Mesodermal cell (in vitro differentiated cells): ENCODE measurements at regions not wholly inside any gene's neighbourhood (a gene's known extent, or its start where the extent isn't known, plus 50 kb on each side); places are given as distances from the start of the nearest gene placed in this dataset.
"Not testable (repeated sequence)": the region's sequence is repeated elsewhere in the genome, so short reads cannot be mapped to it uniquely, and the experiment has no call there.

Experiments used
- H3K27ac ChIP-seq: 2 replicates; pipeline ENCODE4 v1.7.0; 2013; ENCODE audit warnings: mild to moderate bottlenecking, low read depth, low read length, moderate library complexity; ENCODE audit not compliant: severe bottlenecking
- H3K36me3 ChIP-seq: 2 replicates; pipeline ENCODE4 v1.7.1; 2013; ENCODE audit warnings: mild to moderate bottlenecking, low read length, moderate library complexity; ENCODE audit not compliant: control insufficient read depth, insufficient read depth
- H3K4me1 ChIP-seq: one replicate; pipeline ENCODE4 v1.7.1; 2013; ENCODE audit warnings: mild to moderate bottlenecking, low read length; ENCODE audit not compliant: insufficient read depth, control insufficient read depth, poor library complexity, severe bottlenecking
- H3K4me3 ChIP-seq: 2 replicates; pipeline ENCODE4 v1.7.0; 2013; ENCODE audit warnings: low read length, control low read depth, mild to moderate bottlenecking; ENCODE audit not compliant: insufficient read depth, poor library complexity, severe bottlenecking; ENCODE audit errors: extremely low read depth
- H3K9me3 ChIP-seq: 2 replicates; pipeline ENCODE4 v1.7.1; 2013; ENCODE audit warnings: mild to moderate bottlenecking, low read length, moderate library complexity; ENCODE audit not compliant: control insufficient read depth
- WGBS, 2 experiments: methylation state at CpG; one replicate each; pipeline ENCODE4 v1.1.5; 2013; ENCODE audit warnings: missing lambda C conversion rate in 2 of 2; ENCODE audit not compliant: insufficient coverage in 2 of 2; 5-methylcytosine and 5-hydroxymethylcytosine counted together

- WGBS, 2 experiments, result 80 to 91% methylated on average over 5 of the region's 5 CpGs
- H3K27ac ChIP-seq, result no peak overlapping the region
- H3K4me3 ChIP-seq, result no peak overlapping the region
- no peaks in the 10 kb centered on the region for H3K4me1 ChIP-seq
- no peaks in the 10 kb centered on the region for H3K9me3 ChIP-seq
- H3K36me3 ChIP-seq, result no peaks in the 10 kb centered on the region
Measured at GRCh38 chr3:34152656-34153055, 354.2 kb downstream of the PDCD6IP start.

- Histone ChIP-seq H3K9me3 (no peaks in the 10 kb centered on the region), H3K36me3 (no peaks in the 10 kb centered on the region), H3K4me1 (no peaks in the 10 kb centered on the region), H3K27ac (no peak overlapping the region), H3K4me3 (no peak overlapping the region)
- no CpG with 5 or more reads among the region's 1 CpG for WGBS, 2 experiments
Measured at GRCh38 chr3:34155108-34155507, 356.7 kb downstream of the PDCD6IP start.

DNA sequence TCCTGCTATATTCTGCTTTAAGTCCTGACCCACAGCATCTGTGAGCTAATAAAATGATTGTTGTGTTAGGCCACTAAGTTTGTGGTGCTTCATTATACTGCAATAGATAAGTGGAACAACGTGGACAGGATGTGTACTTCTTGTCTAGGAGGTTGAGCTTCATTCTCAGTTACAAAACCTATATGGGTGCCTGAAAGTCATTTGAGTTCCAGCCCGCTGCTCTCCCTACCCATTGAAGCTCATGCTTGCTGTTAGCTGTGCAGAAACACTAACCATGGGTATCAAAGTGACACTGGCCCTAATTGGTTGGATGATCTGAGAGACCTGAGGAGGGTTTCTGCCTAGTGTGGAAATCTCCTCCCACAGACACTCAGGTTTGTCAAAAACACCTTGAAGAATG, 357.2 kb downstream of the PDCD6IP start:
- no peaks in the 10 kb centered on the region for H3K4me1 ChIP-seq
- H3K27ac ChIP-seq, result no peak overlapping the region
- H3K4me3 ChIP-seq, result no peak overlapping the region
- no peaks in the 10 kb centered on the region for H3K9me3 ChIP-seq
- H3K36me3 ChIP-seq, result no peaks in the 10 kb centered on the region
- 67 to 86% methylated on average over 1 to 2 of the region's 2 CpGs for WGBS, 2 experiments

DNA sequence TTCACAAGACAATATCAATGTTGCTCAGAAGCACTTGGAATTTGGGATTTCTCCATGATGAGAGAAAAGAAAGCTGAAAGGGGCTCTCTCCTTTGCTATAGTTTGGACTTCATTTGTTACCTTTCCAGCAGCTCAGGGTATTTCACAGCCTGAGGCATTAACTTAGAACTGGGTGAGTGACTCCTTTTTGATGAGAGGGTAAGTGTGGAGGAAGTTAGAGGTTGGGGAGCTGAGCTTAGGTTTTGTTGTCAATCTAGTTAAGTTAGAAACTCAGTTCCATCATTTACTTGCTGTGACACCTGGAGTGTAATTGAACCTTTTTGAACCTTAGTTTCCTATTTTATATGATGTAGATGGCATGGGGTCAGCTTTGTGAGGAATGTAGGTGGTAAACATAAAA, 359.1 kb downstream of the PDCD6IP start:
- Histone ChIP-seq H3K27ac (no peak overlapping the region), H3K36me3 (no peaks in the 10 kb centered on the region), H3K4me1 (no peaks in the 10 kb centered on the region), H3K9me3 (no peaks in the 10 kb centered on the region), H3K4me3 (no peak overlapping the region)

DNA sequence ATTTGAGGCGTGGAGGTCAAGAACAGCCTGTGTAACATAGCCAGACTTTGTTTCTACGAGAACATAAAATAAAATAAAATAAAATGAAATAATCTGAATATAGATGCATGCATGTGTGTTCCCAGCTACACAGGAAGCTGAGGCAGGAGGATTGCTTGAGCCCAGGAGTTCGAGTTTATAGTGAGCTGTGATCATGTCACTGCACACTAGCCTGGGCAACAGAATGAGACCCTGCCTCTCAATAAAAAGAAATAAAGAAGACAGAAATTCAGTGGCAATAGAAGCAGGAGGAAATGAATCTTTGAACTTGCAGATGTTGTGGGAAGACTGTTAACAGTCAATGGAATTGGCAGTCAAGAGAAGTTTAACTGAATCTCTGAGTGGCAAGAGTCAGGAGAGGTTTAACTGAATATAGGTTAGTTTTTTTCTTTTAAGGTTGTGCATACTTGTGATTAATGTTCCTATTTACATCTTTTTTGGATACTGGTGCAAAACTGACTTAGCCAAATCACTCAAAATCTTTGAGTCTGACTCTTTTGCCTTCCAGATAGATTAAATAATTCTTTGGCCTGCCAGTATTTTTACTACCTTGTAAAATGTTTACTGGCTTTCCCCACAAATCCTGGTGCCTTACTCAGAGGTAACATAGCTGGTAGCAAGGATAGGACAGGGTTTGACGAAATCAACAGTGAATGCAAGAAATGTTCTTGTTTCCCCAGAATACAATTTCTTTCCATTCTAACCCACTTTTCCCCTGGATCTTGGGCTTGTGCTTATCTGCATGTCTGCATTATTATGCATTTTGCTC, 361.4 kb downstream of the PDCD6IP start:
- no peaks in the 10 kb centered on the region for H3K9me3 ChIP-seq
- 76 to 80% methylated on average over 1 to 2 of the region's 4 CpGs for WGBS, 2 experiments
- no peaks in the 10 kb centered on the region for H3K36me3 ChIP-seq
- H3K27ac ChIP-seq, result no peak overlapping the region
- H3K4me3 ChIP-seq, result no peak overlapping the region
- no peaks in the 10 kb centered on the region for H3K4me1 ChIP-seq

GRCh38 chr3:34169636-34170035, 371.2 kb downstream of the PDCD6IP start:
- not testable (repeated sequence) for H3K27ac ChIP-seq, H3K4me3 ChIP-seq, H3K4me1 ChIP-seq, H3K36me3 ChIP-seq, H3K9me3 ChIP-seq
- WGBS, 2 experiments, result 97 to 100% methylated on average over 4 to 5 of the region's 8 CpGs

- no peaks in the 10 kb centered on the region for H3K36me3 ChIP-seq
- H3K4me3 ChIP-seq, result no peak overlapping the region
- H3K4me1 ChIP-seq, result peaks cover 6% of the 10 kb centered on the region
- no peaks in the 10 kb centered on the region for H3K9me3 ChIP-seq
- H3K27ac ChIP-seq, result no peak overlapping the region
Measured at GRCh38 chr3:34174740-34175139, 376.3 kb downstream of the PDCD6IP start.

GRCh38 chr3:34175636-34176176, 377.3 kb downstream of the PDCD6IP start:
- no peak overlapping the region for H3K4me3 ChIP-seq
- no peaks in the 10 kb centered on the region for H3K36me3 ChIP-seq
- WGBS, 2 experiments, result 73 to 80% methylated on average over 1 of the region's 2 CpGs
- H3K27ac ChIP-seq, result no peak overlapping the region
- peaks cover 6% of the 10 kb centered on the region for H3K4me1 ChIP-seq
- H3K9me3 ChIP-seq, result no peaks in the 10 kb centered on the region

- Histone ChIP-seq H3K27ac (no peak overlapping the region), H3K4me1 (peaks cover 6% of the 10 kb centered on the region), H3K9me3 (no peaks in the 10 kb centered on the region), H3K36me3 (no peaks in the 10 kb centered on the region), H3K4me3 (no peak overlapping the region)
Measured at GRCh38 chr3:34176723-34177122, 378.3 kb downstream of the PDCD6IP start.

- Histone ChIP-seq H3K27ac (no peak overlapping the region), H3K4me1 (peaks cover 6% of the 10 kb centered on the region), H3K36me3 (no peaks in the 10 kb centered on the region), H3K4me3 (no peak overlapping the region), H3K9me3 (no peaks in the 10 kb centered on the region)
- WGBS, 2 experiments, result 75 to 90% methylated on average over 1 to 2 of the region's 2 CpGs
Measured at GRCh38 chr3:34178415-34178814, 380.0 kb downstream of the PDCD6IP start.

DNA sequence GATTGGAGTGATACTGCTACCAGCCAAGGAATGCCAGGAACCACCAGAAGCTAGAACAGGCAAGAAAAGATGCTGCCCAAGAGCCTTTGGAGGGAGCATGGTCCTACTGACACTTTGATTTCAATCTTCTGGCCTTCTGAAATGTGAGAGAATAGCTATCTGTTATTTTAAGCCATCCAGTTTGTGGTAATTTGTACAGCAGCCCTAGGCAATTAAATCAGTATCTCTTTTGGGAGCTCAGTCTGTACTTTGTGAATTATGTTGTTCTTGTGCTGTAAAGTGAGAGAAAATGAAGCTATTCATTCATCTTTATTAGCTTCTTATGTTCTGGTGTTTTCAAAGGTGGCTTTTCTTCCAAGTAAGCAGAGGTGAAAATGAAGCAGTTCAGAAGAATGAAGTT, 381.3 kb downstream of the PDCD6IP start:
- H3K9me3 ChIP-seq, result no peaks in the 10 kb centered on the region
- H3K4me3 ChIP-seq, result no peak overlapping the region
- H3K36me3 ChIP-seq, result no peaks in the 10 kb centered on the region
- H3K4me1 ChIP-seq, result peaks cover 8% of the 10 kb centered on the region
- no peak overlapping the region for H3K27ac ChIP-seq
